Gastrocnemius medialis (tissue), 4 donors: ENCODE measurements at regions not wholly inside any gene's neighbourhood (a gene's known extent, or its start where the extent isn't known, plus 50 kb on each side); places are given as distances from the start of the nearest gene placed in this dataset.

Experiments
- CTCF ChIP-seq, 5 experiments: fragments of 450-650 bp in 3 of 5; fragments of 200-600 bp in 2 of 5; sonication (generic) in 2 of 5; IDR thresholded peaks in 4 of 5; conservative IDR thresholded peaks in 1 of 5; 1 replicate in 4 of 5; 2 replicates in 1 of 5; pipeline ENCODE4 v1.5.1; 2016 to 2019; ENCODE audit warnings: antibody characterized with exemption in 5 of 5, mild to moderate bottlenecking in 3 of 5, moderate library complexity in 3 of 5
- POLR2A ChIP-seq, 2 donors: fragments of 450-650 bp; IDR thresholded peaks; one replicate each; pipeline ENCODE4 v1.6.1; 2017; ENCODE audit warnings: antibody characterized with exemption in 2 of 2, mild to moderate bottlenecking in 2 of 2, moderate library complexity in 2 of 2

DNA sequence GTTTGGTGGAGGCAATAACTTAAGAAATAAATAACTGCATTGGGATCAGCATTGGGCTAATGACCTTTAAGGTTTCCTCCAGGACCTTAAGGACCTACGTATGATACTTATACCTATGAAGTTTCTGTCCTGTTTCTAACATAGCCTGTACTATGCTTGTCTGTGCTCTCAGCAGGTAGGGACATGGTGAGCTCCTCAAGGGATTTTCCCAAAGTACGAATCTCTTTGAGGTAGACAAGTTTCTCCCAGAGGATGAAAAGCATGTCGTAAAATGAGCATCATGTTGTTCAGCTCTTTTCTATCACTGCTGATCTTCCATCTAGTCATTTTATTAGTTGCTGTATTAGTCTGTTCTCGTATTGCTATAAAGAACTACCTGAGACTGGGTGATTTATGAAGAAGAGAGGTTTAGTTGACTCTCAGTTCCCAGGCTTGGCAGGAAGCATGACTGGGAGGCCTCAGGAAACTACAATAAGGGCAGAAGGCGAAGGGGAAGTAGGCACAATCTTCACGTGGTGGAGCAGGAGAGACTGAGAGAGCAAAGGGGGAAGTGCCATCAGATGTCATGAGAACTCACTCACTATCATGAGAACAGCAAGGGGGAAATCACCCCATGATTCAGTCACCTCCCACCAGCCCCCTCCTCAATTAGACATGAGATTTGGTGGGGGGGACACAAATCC is 77.8 kb upstream of the TGM3 start:
- TF ChIP-seq CTCF (IDR thresholded peaks at IDR 0.05 in 4 of 5, conservative IDR thresholded peaks at IDR 0.05 in 1 of 5) (no peak), POLR2A (IDR thresholded peaks at IDR 0.05) (no peak)
